ENCODE measurements at regions not wholly inside any gene's neighbourhood (a gene's known extent, or its start where the extent isn't known, plus 50 kb on each side); places are given as distances from the start of the nearest gene placed in this dataset.

GRCh38 chr12:93152617-93153016 is 223.5 kb upstream of the EEA1 start:
- Mint-ChIP-seq H3K27me3 (peaks cover 6% of the 10 kb centered on the region), H3K9me3 (peaks cover 9 to 11% of the 10 kb centered on the region in 2 donors), H3K27ac (no peak overlapping the region), H3K4me3 (no peak overlapping the region), H3K4me1 (no peaks in the 10 kb centered on the region)
- DNase-seq = no peak
- no peak for ATAC-seq

GRCh38 chr12:93153321-93153720 is 224.2 kb upstream of the EEA1 start:
- peaks cover 6% of the 10 kb centered on the region for H3K27me3 Mint-ChIP-seq
- no peak for ATAC-seq
- H3K4me1 Mint-ChIP-seq = no peaks in the 10 kb centered on the region
- H3K9me3 Mint-ChIP-seq = peaks cover 13 to 15% of the 10 kb centered on the region in 2 donors
- no peak overlapping the region for H3K4me3 Mint-ChIP-seq
- H3K27ac Mint-ChIP-seq = no peak overlapping the region
- no peak for DNase-seq

- H3K27me3 Mint-ChIP-seq = peaks cover 6% of the 10 kb centered on the region
- no peak for DNase-seq
Observed at GRCh38 chr12:93154096-93154728, 223.5 kb upstream of the NUDT4 start.

GRCh38 chr12:93154753-93155480 is 222.8 kb upstream of the NUDT4 start:
- ATAC-seq (no peak), DNase-seq (no peak)
- no peaks in the 10 kb centered on the region for H3K4me1 Mint-ChIP-seq
- peaks cover 6% of the 10 kb centered on the region for H3K27me3 Mint-ChIP-seq
- H3K27ac Mint-ChIP-seq = no peak overlapping the region
- peaks cover 20% of the 10 kb centered on the region in 2 donors for H3K9me3 Mint-ChIP-seq
- H3K4me3 Mint-ChIP-seq = no peak overlapping the region

More at GRCh38 chr12:93154096-93154728, 223.5 kb upstream of the NUDT4 start:
- H3K9me3 Mint-ChIP-seq = peaks cover 20% of the 10 kb centered on the region in 2 donors
- no peaks in the 10 kb centered on the region for H3K4me1 Mint-ChIP-seq
- no peak for ATAC-seq
- H3K27ac Mint-ChIP-seq = no peak overlapping the region
- H3K4me3 Mint-ChIP-seq = no peak overlapping the region

GRCh38 chr12:93156086-93156716 is 221.5 kb upstream of the NUDT4 start:
- H3K27ac Mint-ChIP-seq = no peak overlapping the region

GRCh38 chr12:93157279-93157678 is 220.4 kb upstream of the NUDT4 start:
- peaks cover 6% of the 10 kb centered on the region for H3K27me3 Mint-ChIP-seq
- H3K4me3 Mint-ChIP-seq = no peak overlapping the region
- no peak overlapping the region for H3K27ac Mint-ChIP-seq
- DNase-seq (no peak), ATAC-seq (no peak)
- H3K4me1 Mint-ChIP-seq = no peaks in the 10 kb centered on the region
- peaks cover 20% of the 10 kb centered on the region in 2 donors for H3K9me3 Mint-ChIP-seq

More at GRCh38 chr12:93156086-93156716, 221.5 kb upstream of the NUDT4 start:
- peaks cover 20% of the 10 kb centered on the region in 2 donors for H3K9me3 Mint-ChIP-seq
- DNase-seq = no peak
- H3K4me3 Mint-ChIP-seq = no peak overlapping the region
- peaks cover 6% of the 10 kb centered on the region for H3K27me3 Mint-ChIP-seq
- no peaks in the 10 kb centered on the region for H3K4me1 Mint-ChIP-seq
- ATAC-seq = no peak

- Mint-ChIP-seq H3K27ac (no peak overlapping the region), H3K4me3 (no peak overlapping the region)
- no peak for ATAC-seq
Observed at GRCh38 chr12:93158065-93158843, 219.5 kb upstream of the NUDT4 start.

GRCh38 chr12:93163260-93164036 is 214.3 kb upstream of the NUDT4 start:
- H3K27ac Mint-ChIP-seq = no peak overlapping the region
- H3K4me1 Mint-ChIP-seq = peaks cover 16% of the 10 kb centered on the region
- peaks cover 5 to 6% of the 10 kb centered on the region in 2 donors for H3K9me3 Mint-ChIP-seq
- ATAC-seq (no peak), DNase-seq (no peak)
- H3K4me3 Mint-ChIP-seq = no peak overlapping the region
- H3K27me3 Mint-ChIP-seq = peaks cover 8% of the 10 kb centered on the region

More at GRCh38 chr12:93158065-93158843, 219.5 kb upstream of the NUDT4 start:
- DNase-seq = no peak
- Mint-ChIP-seq H3K4me1 (no peaks in the 10 kb centered on the region), H3K9me3 (peaks cover 20% of the 10 kb centered on the region in 2 donors), H3K27me3 (peaks cover 9% of the 10 kb centered on the region)

GRCh38 chr12:93164103-93164880 is 213.4 kb upstream of the NUDT4 start:
- no peak for ATAC-seq
- H3K4me1 Mint-ChIP-seq = peaks cover 16% of the 10 kb centered on the region
- H3K9me3 Mint-ChIP-seq = no peaks in the 10 kb centered on the region
- H3K4me3 Mint-ChIP-seq = no peak overlapping the region
- H3K27ac Mint-ChIP-seq = no peak overlapping the region
- no peak for DNase-seq
- H3K27me3 Mint-ChIP-seq = peaks cover 8% of the 10 kb centered on the region

- Mint-ChIP-seq H3K9me3 (no peaks in the 10 kb centered on the region), H3K4me3 (no peak overlapping the region), H3K4me1 (peaks cover 16% of the 10 kb centered on the region), H3K27me3 (peaks cover 8% of the 10 kb centered on the region), H3K27ac (no peak overlapping the region)
- DNase-seq = no peak
- no peak for ATAC-seq
Observed at GRCh38 chr12:93165384-93165932, 212.3 kb upstream of the NUDT4 start.

- DNase-seq (no peak), ATAC-seq (no peak)
- peaks cover 8% of the 10 kb centered on the region for H3K27me3 Mint-ChIP-seq
- no peaks in the 10 kb centered on the region for H3K9me3 Mint-ChIP-seq
- no peak overlapping the region for H3K27ac Mint-ChIP-seq
- H3K4me1 Mint-ChIP-seq = peaks cover 16% of the 10 kb centered on the region
- H3K4me3 Mint-ChIP-seq = no peak overlapping the region
Observed at GRCh38 chr12:93166541-93167307, 211.0 kb upstream of the NUDT4 start.

- peaks cover 16% of the 10 kb centered on the region for H3K4me1 Mint-ChIP-seq
- peaks cover 8% of the 10 kb centered on the region for H3K27me3 Mint-ChIP-seq
- no peaks in the 10 kb centered on the region for H3K9me3 Mint-ChIP-seq
- ATAC-seq (peak; percentile 31), DNase-seq (no peak)
- no peak overlapping the region for H3K27ac Mint-ChIP-seq
- H3K4me3 Mint-ChIP-seq = no peak overlapping the region
Observed at GRCh38 chr12:93167331-93167730, 210.4 kb upstream of the NUDT4 start.

- H3K27ac Mint-ChIP-seq = no peak overlapping the region
- H3K4me1 Mint-ChIP-seq = peaks cover 16% of the 10 kb centered on the region
- DNase-seq (peak; percentile 19 to 51), ATAC-seq (peak; percentile 99)
- H3K4me3 Mint-ChIP-seq = peak overlapping the region; percentile 65 to 66
- peaks cover 8% of the 10 kb centered on the region for H3K27me3 Mint-ChIP-seq
- H3K9me3 Mint-ChIP-seq = no peaks in the 10 kb centered on the region
Observed at GRCh38 chr12:93167841-93168492, 209.8 kb upstream of the NUDT4 start.

All from stimulated activated naive CD8-positive, alpha-beta T cell treated with anti-CD3 and anti-CD28 coated beads, Interleukin-15, amount 100 ng/mL, for 72 hours (primary cell).